Effector memory CD8-positive, alpha-beta T cell (primary cell): ENCODE measurements at regions not wholly inside any gene's neighbourhood (a gene's known extent, or its start where the extent isn't known, plus 50 kb on each side); places are given as distances from the start of the nearest gene placed in this dataset.

Source experiments
- ATAC-seq: fragments of 150-1000 bp; cut with Tn5 transposase; replicated peaks from 2 replicates; pipeline ENCODE4 v1.10.0; 2021; ENCODE audit warnings: mild to moderate bottlenecking, moderate library complexity
- DNase-seq, 3 experiments: peaks; one replicate each; pipeline ENCODE4 v3.0.0; 2021
- H3K27ac Mint-ChIP-seq, 2 donors: one replicate each; pipeline ENCODE4 v1.8.0; 2022; ENCODE audit warnings: mild to moderate bottlenecking in 2 of 2, mixed read lengths in 2 of 2, moderate library complexity in 2 of 2
- H3K27me3 Mint-ChIP-seq, 2 donors: one replicate each; pipeline ENCODE4 v1.8.0; 2022; ENCODE audit warnings: mixed read lengths in 2 of 2
- H3K36me3 Mint-ChIP-seq: one replicate; pipeline ENCODE4 v1.8.0; 2022; ENCODE audit warnings: mild to moderate bottlenecking, moderate library complexity, mixed read lengths; ENCODE audit not compliant: insufficient read depth
- H3K4me1 Mint-ChIP-seq, 2 donors: one replicate each; pipeline ENCODE4 v1.8.0; 2022; ENCODE audit warnings: low read depth in 2 of 2, mixed read lengths in 2 of 2
- H3K4me3 Mint-ChIP-seq, 2 donors: one replicate each; pipeline ENCODE4 v1.8.0; 2022; ENCODE audit warnings: mild to moderate bottlenecking in 2 of 2, mixed read lengths in 2 of 2, moderate library complexity in 2 of 2
- H3K9me3 Mint-ChIP-seq, 2 donors: one replicate each; pipeline ENCODE4 v1.8.0; 2022; ENCODE audit warnings: mixed read lengths in 2 of 2

GRCh38 chr7:121473645-121474300 lies 77.7 kb upstream of the FAM3C start:
- Mint-ChIP-seq H3K4me1 (no peaks in the 10 kb centered on the region), H3K4me3 (no peak overlapping the region), H3K27me3 (no peaks in the 10 kb centered on the region), H3K27ac (no peak overlapping the region), H3K36me3 (no peaks in the 10 kb centered on the region), H3K9me3 (no peaks in the 10 kb centered on the region)
- DNase-seq = no peak
- ATAC-seq = no peak

DNA sequence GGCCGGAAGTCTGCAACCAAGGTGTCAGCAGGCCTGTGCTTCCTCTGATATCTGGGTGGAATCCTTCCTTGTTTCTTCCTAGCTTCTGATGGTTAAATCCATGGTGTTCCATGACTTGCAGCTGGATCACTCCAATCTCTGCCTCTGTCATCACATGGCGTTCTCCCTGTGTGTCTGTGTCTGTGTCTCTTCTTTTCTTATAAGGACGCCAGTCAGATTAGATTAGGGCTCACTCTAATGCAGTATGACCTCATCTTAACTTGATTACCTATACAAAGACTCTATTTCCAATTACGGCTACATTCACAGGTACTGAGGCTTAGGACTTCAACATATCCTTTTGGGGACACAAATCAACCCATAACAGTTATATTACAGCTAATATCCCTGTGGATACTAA lies 70.3 kb upstream of the FAM3C start:
- Mint-ChIP-seq H3K9me3 (no peaks in the 10 kb centered on the region), H3K27ac (no peak overlapping the region), H3K4me3 (no peak overlapping the region), H3K36me3 (no peaks in the 10 kb centered on the region), H3K4me1 (no peaks in the 10 kb centered on the region), H3K27me3 (peaks cover 0 to 10% of the 10 kb centered on the region in 2 donors)
- DNase-seq (no peak), ATAC-seq (no peak)

DNA sequence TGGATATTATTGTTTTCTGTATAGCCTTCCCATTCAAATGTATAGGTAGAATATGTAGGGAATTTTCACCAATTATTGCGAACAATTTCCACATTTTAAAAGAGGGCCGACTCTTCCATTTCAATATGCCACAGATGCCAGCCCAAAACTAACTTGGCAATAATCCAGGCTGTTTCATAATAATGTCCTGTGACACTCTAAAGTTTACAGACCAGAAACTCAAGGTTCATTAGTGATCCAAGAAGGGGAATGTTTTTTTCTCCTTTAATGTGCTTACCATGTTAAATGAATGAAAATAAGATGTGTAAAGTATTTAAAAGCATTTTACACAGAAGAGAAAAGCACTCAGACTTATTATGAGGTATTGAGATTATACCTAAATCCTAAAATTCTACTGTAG lies 63.0 kb upstream of the FAM3C start:
- Mint-ChIP-seq H3K27me3 (peaks cover 0 to 14% of the 10 kb centered on the region in 2 donors), H3K27ac (no peak overlapping the region), H3K36me3 (no peaks in the 10 kb centered on the region), H3K4me3 (no peak overlapping the region), H3K4me1 (no peaks in the 10 kb centered on the region), H3K9me3 (no peaks in the 10 kb centered on the region)
- DNase-seq = no peak
- ATAC-seq = no peak

DNA sequence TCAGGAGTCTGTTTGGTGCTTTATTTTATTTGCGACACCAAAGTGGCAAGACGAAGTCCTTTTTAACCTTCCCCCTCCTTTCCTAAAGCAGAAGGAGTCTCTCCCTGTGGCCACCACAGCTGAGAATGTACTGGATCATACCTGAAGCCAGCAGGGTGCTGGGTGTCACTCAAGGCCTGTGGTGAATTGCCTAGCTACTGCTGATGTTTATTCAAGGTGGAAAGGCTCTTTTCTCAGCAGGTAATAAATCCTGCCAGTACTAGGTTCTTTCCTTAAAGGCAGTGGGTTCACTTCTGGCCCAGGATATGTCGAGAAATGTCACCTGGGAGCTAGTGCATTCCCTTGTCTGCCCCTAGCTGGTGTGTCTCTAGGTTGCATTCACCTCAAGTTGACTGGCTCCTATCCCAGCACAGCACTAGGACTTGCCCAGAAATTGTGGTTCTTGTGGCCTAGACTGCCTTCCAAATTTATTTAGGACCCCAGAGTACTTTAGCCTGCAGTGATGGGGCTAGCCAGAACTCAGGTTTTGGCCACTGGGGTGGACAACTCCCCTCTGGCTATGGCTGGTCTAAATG lies 60.8 kb upstream of the FAM3C start:
- Mint-ChIP-seq H3K4me1 (no peaks in the 10 kb centered on the region), H3K4me3 (no peak overlapping the region), H3K36me3 (no peaks in the 10 kb centered on the region), H3K9me3 (no peaks in the 10 kb centered on the region), H3K27ac (no peak overlapping the region), H3K27me3 (peaks cover 0 to 5% of the 10 kb centered on the region in 2 donors)
- ATAC-seq = no peak
- no peak for DNase-seq

- DNase-seq = no peak
- peaks cover 0 to 4% of the 10 kb centered on the region in 2 donors for H3K27me3 Mint-ChIP-seq
Measured at GRCh38 chr7:121456015-121456414, 59.9 kb upstream of the FAM3C start.

GRCh38 chr7:121452389-121452788 lies 56.3 kb upstream of the FAM3C start:
- H3K36me3 Mint-ChIP-seq = no peaks in the 10 kb centered on the region

More at GRCh38 chr7:121456015-121456414, 59.9 kb upstream of the FAM3C start:
- ATAC-seq = no peak
- no peak overlapping the region for H3K4me3 Mint-ChIP-seq
- H3K9me3 Mint-ChIP-seq = no peaks in the 10 kb centered on the region
- H3K27ac Mint-ChIP-seq = no peak overlapping the region
- H3K36me3 Mint-ChIP-seq = no peaks in the 10 kb centered on the region
- H3K4me1 Mint-ChIP-seq = no peaks in the 10 kb centered on the region

GRCh38 chr7:121451367-121452094 lies 55.4 kb upstream of the FAM3C start:
- no peaks in the 10 kb centered on the region for H3K9me3 Mint-ChIP-seq
- H3K4me3 Mint-ChIP-seq = no peak overlapping the region
- no peaks in the 10 kb centered on the region for H3K36me3 Mint-ChIP-seq
- no peak for ATAC-seq
- no peaks in the 10 kb centered on the region for H3K4me1 Mint-ChIP-seq
- no peaks in the 10 kb centered on the region for H3K27me3 Mint-ChIP-seq
- no peak for DNase-seq
- no peak overlapping the region for H3K27ac Mint-ChIP-seq

More at GRCh38 chr7:121452389-121452788, 56.3 kb upstream of the FAM3C start:
- H3K4me3 Mint-ChIP-seq = no peak overlapping the region
- ATAC-seq = no peak
- no peak for DNase-seq
- H3K9me3 Mint-ChIP-seq = no peaks in the 10 kb centered on the region
- H3K27ac Mint-ChIP-seq = no peak overlapping the region
- H3K27me3 Mint-ChIP-seq = no peaks in the 10 kb centered on the region
- H3K4me1 Mint-ChIP-seq = no peaks in the 10 kb centered on the region

- H3K4me3 Mint-ChIP-seq = no peak overlapping the region
- no peak overlapping the region for H3K27ac Mint-ChIP-seq
- ATAC-seq = no peak
Measured at GRCh38 chr7:121450631-121451198, 54.6 kb upstream of the FAM3C start.

DNA sequence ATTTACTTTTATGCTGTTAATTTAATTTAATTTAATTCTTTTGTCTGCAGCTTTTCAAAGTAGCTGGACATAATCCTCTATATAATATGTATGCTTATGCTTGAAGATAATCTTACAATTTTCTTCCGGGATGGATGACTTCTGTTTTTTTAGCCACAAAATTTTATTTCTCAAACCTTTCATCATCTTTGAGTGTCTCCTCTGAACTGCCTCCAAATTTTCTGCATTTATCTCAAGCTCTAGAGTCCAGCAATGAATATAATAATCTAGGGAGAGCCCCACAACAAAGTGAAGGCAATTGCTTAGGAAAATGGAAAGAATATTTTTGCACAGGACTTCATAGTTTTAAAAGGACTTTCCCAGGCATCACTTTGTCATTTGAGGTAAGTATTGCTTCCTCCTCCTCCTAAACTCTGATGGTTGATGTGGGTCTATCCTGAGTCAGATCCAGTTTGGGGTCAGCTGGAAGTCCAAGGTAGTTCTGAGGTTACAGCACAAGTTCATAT lies 53.7 kb upstream of the FAM3C start:
- Mint-ChIP-seq H3K9me3 (no peaks in the 10 kb centered on the region), H3K27ac (no peak overlapping the region), H3K4me1 (no peaks in the 10 kb centered on the region), H3K36me3 (no peaks in the 10 kb centered on the region), H3K4me3 (no peak overlapping the region), H3K27me3 (no peaks in the 10 kb centered on the region)
- no peak for ATAC-seq
- no peak for DNase-seq

More at GRCh38 chr7:121450631-121451198, 54.6 kb upstream of the FAM3C start:
- Mint-ChIP-seq H3K36me3 (no peaks in the 10 kb centered on the region), H3K9me3 (no peaks in the 10 kb centered on the region), H3K4me1 (no peaks in the 10 kb centered on the region), H3K27me3 (no peaks in the 10 kb centered on the region)
- no peak for DNase-seq

GRCh38 chr7:121449329-121449728 lies 53.2 kb upstream of the FAM3C start:
- Mint-ChIP-seq H3K27ac (no peak overlapping the region), H3K36me3 (no peaks in the 10 kb centered on the region), H3K27me3 (no peaks in the 10 kb centered on the region), H3K4me3 (no peak overlapping the region), H3K4me1 (no peaks in the 10 kb centered on the region), H3K9me3 (no peaks in the 10 kb centered on the region)
- ATAC-seq (no peak), DNase-seq (no peak)

- ATAC-seq = no peak
- H3K27me3 Mint-ChIP-seq = no peaks in the 10 kb centered on the region
- H3K36me3 Mint-ChIP-seq = no peaks in the 10 kb centered on the region
- no peaks in the 10 kb centered on the region for H3K9me3 Mint-ChIP-seq
- no peaks in the 10 kb centered on the region for H3K4me1 Mint-ChIP-seq
- DNase-seq = no peak
- H3K27ac Mint-ChIP-seq = no peak overlapping the region
- H3K4me3 Mint-ChIP-seq = no peak overlapping the region
Measured at GRCh38 chr7:121448429-121448828, 52.3 kb upstream of the FAM3C start.

DNA sequence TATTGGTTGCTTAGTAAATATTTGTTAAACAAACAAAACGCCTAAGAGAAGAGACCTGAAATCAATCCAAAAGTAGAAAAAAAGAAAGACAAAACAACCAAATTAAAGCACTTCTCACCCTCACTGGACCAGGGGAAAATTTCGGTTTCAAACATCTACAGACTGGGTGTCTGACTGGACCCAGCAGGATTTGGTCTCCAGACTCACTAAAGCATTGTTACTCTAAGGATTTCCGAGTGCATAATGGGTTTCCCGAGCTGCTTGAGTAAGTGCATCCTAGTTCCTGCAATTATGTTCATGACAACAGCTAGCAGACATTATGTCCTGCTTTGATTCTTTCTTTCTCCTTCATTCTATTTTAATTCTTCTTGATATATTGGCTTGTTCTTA lies 51.8 kb upstream of the FAM3C start:
- Mint-ChIP-seq H3K4me1 (peaks cover 0 to under 1% of the 10 kb centered on the region in 2 donors), H3K27me3 (no peaks in the 10 kb centered on the region), H3K36me3 (no peaks in the 10 kb centered on the region)

GRCh38 chr7:121447243-121447910 lies 51.3 kb upstream of the FAM3C start:
- Mint-ChIP-seq H3K9me3 (no peaks in the 10 kb centered on the region), H3K4me1 (peaks cover 0 to 4% of the 10 kb centered on the region in 2 donors), H3K4me3 (no peak overlapping the region), H3K36me3 (peaks cover 3% of the 10 kb centered on the region), H3K27ac (no peak overlapping the region), H3K27me3 (no peaks in the 10 kb centered on the region)
- ATAC-seq = no peak
- no peak for DNase-seq

More for the DNA sequence above, 51.8 kb upstream of the FAM3C start:
- no peak overlapping the region for H3K27ac Mint-ChIP-seq
- H3K9me3 Mint-ChIP-seq = no peaks in the 10 kb centered on the region
- DNase-seq (no peak), ATAC-seq (no peak)
- H3K4me3 Mint-ChIP-seq = no peak overlapping the region
